ENCODE measurements at regions not wholly inside any gene's neighbourhood (a gene's known extent, or its start where the extent isn't known, plus 50 kb on each side); places are given as distances from the start of the nearest gene placed in this dataset.

GRCh38 chr5:8981496-8981895 is 564.4 kb downstream of the SEMA5A start:
- DNase-seq (ENCODE audit: low read depth): no peak

DNA sequence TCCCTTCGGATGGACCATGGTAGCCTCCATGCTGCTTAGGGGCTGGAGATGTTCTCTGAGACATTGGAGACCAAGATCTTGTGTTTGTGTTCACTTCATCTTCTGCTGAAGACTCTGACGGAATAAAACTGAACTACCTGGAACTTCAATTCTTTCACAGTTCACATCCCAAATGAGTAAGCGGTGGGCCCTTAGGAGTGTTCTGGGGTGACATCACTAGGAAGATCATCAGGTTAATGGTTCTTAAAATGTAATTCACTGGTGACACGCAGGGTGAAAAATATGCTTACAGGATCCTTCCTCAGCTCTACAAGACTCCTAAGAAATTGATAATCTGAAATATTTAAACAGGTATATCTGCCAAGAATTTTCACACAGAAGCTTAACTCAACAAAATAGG is 561.5 kb downstream of the SEMA5A start:
- no peak for DNase-seq (ENCODE audit: low read depth)

Data from fibroblast of gingiva (primary cell).